Progenitor cell of endocrine pancreas (in vitro differentiated cells): ENCODE measurements at regions not wholly inside any gene's neighbourhood (a gene's known extent, or its start where the extent isn't known, plus 50 kb on each side); places are given as distances from the start of the nearest gene placed in this dataset.

Experiments
- DNase-seq: peaks from one replicate; pipeline ENCODE4 v3.0.0; 2021; ENCODE audit warnings: low spot score; ENCODE audit not compliant: unreplicated experiment
- H3K27ac Mint-ChIP-seq: 2 replicates; pipeline ENCODE4 v1.8.0; 2021; ENCODE audit warnings: mild to moderate bottlenecking, moderate library complexity, mixed read lengths
- H3K27me3 Mint-ChIP-seq: 2 replicates; pipeline ENCODE4 v1.8.0; 2021; ENCODE audit warnings: mixed read lengths
- H3K36me3 Mint-ChIP-seq: 2 replicates; pipeline ENCODE4 v1.8.0; 2022; ENCODE audit warnings: mixed read lengths; ENCODE audit not compliant: insufficient read depth
- H3K4me1 Mint-ChIP-seq: 2 replicates; pipeline ENCODE4 v1.8.0; 2021; ENCODE audit warnings: low read depth, mixed read lengths
- H3K4me3 Mint-ChIP-seq: 2 replicates; pipeline ENCODE4 v1.8.0; 2021; ENCODE audit warnings: low read depth, mild to moderate bottlenecking, moderate library complexity, mixed read lengths
- H3K9me3 Mint-ChIP-seq: 2 replicates; pipeline ENCODE4 v1.8.0; 2021; ENCODE audit warnings: low read depth, mixed read lengths
- TF ChIP-seq, protein P1 (sequence below): fragments of 200-600 bp; sonication (generic); IDR thresholded peaks from one replicate; pipeline ENCODE4 v1.5.0; 2021; ENCODE audit warnings: antibody characterized with exemption, mild to moderate bottlenecking; ENCODE audit not compliant: unreplicated experiment

DNA sequence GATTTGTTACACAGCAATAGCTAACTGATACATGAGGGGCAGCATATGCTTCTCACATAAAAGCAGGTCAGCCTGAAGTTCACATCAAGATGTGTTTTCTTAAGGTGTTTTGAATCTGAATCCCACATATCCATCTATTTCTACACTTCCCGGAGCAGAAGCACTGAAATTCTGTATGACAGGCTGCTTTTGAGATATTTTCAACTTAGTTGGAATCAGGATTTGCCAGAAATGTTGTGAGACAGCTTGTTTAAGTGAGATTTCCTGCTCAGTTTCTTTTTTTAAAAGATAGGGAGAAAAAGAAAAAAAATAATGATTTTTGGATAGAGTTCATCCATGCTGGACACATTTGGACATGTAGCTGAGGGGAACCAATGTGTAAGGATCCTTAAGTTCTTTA lies 501.5 kb upstream of the CELF4 start:
- Mint-ChIP-seq H3K27me3 (no peaks in the 10 kb centered on the region), H3K36me3 (no peaks in the 10 kb centered on the region), H3K27ac (no peak overlapping the region), H3K4me1 (peaks cover 2% of the 10 kb centered on the region), H3K9me3 (no peaks in the 10 kb centered on the region), H3K4me3 (no peak overlapping the region)
- TF ChIP-seq, protein P1, sequence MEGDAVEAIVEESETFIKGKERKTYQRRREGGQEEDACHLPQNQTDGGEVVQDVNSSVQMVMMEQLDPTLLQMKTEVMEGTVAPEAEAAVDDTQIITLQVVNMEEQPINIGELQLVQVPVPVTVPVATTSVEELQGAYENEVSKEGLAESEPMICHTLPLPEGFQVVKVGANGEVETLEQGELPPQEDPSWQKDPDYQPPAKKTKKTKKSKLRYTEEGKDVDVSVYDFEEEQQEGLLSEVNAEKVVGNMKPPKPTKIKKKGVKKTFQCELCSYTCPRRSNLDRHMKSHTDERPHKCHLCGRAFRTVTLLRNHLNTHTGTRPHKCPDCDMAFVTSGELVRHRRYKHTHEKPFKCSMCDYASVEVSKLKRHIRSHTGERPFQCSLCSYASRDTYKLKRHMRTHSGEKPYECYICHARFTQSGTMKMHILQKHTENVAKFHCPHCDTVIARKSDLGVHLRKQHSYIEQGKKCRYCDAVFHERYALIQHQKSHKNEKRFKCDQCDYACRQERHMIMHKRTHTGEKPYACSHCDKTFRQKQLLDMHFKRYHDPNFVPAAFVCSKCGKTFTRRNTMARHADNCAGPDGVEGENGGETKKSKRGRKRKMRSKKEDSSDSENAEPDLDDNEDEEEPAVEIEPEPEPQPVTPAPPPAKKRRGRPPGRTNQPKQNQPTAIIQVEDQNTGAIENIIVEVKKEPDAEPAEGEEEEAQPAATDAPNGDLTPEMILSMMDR = no peak
- DNase-seq = no peak

DNA sequence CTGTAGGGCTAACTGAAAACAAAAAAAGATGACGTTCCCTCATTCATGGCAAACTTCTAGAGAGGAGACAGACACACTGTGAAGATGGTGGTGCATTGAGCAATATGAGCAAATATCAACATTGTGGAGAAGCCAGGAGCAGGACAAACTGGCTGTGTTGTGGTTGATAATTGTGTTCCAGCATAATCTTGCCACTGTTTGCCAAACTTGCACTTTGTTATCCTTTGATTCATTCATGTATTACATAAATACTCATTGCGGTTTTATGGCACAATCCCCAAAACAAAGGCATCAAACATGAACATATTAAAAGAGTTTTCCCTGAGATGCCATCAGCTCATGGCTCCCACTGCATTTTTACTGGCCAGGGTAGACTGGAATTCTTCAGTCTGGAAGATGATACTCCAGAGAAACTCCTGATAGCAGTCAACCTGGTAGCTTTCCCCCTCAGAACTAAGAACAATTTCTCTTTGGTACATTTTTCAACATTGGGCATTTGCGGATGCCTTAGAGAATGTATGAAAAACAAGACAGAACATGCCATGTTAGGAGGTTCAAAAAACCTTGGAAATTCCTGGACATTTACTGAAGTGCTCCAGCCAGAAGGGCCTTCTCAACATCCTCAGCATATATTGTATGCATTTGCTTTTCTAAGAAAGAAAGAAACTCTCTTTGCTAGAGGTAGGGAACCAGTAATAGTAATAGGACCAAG lies 487.4 kb upstream of the CELF4 start:
- H3K4me1 Mint-ChIP-seq = no peaks in the 10 kb centered on the region
- H3K9me3 Mint-ChIP-seq = no peaks in the 10 kb centered on the region
- TF ChIP-seq, protein P1 = no peak
- DNase-seq = no peak
- no peak overlapping the region for H3K4me3 Mint-ChIP-seq
- no peaks in the 10 kb centered on the region for H3K36me3 Mint-ChIP-seq
- no peaks in the 10 kb centered on the region for H3K27me3 Mint-ChIP-seq
- no peak overlapping the region for H3K27ac Mint-ChIP-seq

DNA sequence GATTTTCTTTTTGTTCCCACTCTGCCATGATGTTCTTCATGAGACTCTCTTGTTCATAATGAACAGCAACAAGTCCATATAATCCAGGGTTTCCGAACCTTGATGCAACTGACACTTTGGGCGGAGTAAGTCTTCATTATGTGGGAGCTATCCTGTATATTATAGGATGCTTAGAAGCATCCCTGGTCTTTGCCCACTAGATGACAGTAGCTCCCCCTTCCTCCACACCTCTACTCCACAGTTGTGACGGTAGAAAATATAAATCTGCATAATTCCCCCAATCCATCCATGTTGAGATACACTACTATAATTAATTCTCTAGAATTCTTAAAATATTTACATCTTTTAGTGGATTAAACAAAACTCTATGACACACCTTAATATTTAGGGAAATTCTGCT lies 482.2 kb upstream of the CELF4 start:
- DNase-seq = no peak
- TF ChIP-seq, protein P1 = no peak
- Mint-ChIP-seq H3K4me3 (no peak overlapping the region), H3K4me1 (no peaks in the 10 kb centered on the region), H3K36me3 (no peaks in the 10 kb centered on the region), H3K27me3 (no peaks in the 10 kb centered on the region), H3K9me3 (no peaks in the 10 kb centered on the region), H3K27ac (no peak overlapping the region)

DNA sequence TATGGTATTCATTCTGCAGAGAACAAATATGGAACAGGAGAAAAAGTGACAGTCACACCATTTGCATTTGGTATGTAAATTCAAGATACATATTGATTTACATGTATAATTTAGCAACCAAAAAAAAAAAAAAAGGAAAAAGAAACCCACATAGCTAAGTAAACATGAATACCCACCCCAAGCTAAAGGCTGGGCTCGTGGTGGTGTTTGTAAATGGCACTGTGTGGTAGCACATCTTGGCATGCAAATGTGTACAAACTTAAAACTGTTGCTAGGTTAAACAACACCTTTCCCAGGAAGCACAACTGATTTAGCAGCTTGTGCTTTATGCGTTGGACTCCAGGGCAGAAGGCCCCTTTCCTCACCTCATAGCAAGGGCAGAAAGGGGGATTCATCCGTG lies 481.1 kb upstream of the CELF4 start:
- no peaks in the 10 kb centered on the region for H3K27me3 Mint-ChIP-seq
- no peaks in the 10 kb centered on the region for H3K9me3 Mint-ChIP-seq
- H3K4me1 Mint-ChIP-seq = no peaks in the 10 kb centered on the region
- H3K36me3 Mint-ChIP-seq = no peaks in the 10 kb centered on the region
- TF ChIP-seq, protein P1 = no peak
- no peak overlapping the region for H3K4me3 Mint-ChIP-seq
- no peak for DNase-seq
- no peak overlapping the region for H3K27ac Mint-ChIP-seq

DNA sequence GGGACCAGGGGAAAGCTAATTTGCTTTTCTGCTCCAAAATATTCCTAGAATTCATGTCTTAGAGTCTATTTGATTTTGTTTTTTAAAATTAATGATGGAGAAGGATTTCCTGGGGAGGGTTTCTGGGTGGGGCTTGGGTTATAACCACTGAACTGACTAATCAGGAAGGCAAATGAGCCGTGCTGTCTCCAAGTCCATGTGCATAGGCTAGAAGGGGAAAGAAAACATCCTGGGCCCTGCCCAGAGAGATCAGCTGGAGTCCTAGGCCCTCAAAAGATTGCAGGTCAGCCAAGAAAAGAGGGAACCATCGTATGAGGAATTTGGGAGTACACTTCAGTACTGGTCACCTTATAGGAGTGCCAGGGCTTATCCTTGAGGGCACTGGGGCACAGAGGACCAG lies 480.2 kb upstream of the CELF4 start:
- Mint-ChIP-seq H3K4me3 (no peak overlapping the region), H3K9me3 (no peaks in the 10 kb centered on the region), H3K36me3 (no peaks in the 10 kb centered on the region), H3K27me3 (no peaks in the 10 kb centered on the region), H3K27ac (no peak overlapping the region), H3K4me1 (peaks cover under 1% of the 10 kb centered on the region)
- TF ChIP-seq, protein P1 = no peak
- no peak for DNase-seq
